ENCODE measurements at regions not wholly inside any gene's neighbourhood (a gene's known extent, or its start where the extent isn't known, plus 50 kb on each side); places are given as distances from the start of the nearest gene placed in this dataset.

DNA sequence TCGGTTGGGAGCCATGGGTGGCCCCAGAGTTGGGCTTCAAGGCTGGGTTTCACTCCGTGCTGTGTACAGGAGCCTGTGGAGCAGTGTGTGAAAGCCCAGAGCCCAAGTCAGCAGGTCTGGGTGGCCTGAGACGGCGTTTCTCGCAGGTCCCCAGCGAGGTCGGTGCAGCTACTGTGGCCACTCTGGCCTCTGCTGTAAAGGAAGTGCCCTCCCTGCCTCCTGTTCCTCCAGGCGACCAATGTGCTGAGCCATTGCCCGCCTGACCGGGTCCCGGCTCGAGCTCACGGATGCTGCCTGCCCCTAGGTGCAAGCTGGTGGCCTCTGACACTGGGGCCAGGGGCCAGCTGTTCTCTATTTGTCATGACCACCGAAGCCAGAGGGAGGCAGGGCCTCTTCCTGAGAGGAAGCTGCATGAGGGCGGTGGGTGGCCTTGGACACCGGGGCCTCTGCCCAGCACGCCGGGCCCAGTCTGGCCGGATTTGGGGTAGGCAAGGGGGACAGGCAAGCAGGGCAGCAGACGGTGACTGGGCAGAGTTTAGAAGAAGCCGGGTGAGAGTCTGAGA, 170.9 kb downstream of the IRF8 start:
- no TSS peak for BruUV-seq (replicated peaks)
- CTCF ChIA-PET, result no interaction called here

GRCh38 chr16:86070484-86070883, 171.5 kb downstream of the IRF8 start:
- Histone ChIP-seq H3K4me3 (no peak overlapping the region), H3K27me3 (ENCODE audit: insufficient read depth, low read depth) (peaks cover 93% of the 10 kb centered on the region), H3K27ac (no peak overlapping the region), H3K36me3 (ENCODE audit: low read depth) (no peaks in the 10 kb centered on the region), H3K4me1 (replicated peaks; ENCODE audit: insufficient read depth) (no peaks in the 10 kb centered on the region), H2AFZ (no peak overlapping the region), H3F3A (ENCODE audit: insufficient read depth, low read depth) (no peaks in the 10 kb centered on the region), H4K20me1 (ENCODE audit: insufficient read depth) (no peaks in the 10 kb centered on the region), H3K79me2 (ENCODE audit: low read depth) (no peaks in the 10 kb centered on the region), H3K4me2 (no peak overlapping the region), H3K9me2 (ENCODE audit: insufficient read depth) (no peaks in the 10 kb centered on the region), H3K9me3 (ENCODE audit: insufficient read depth, low read depth) (no peaks in the 10 kb centered on the region)
- BruUV-seq (replicated peaks), result no TSS peak
- CTCF ChIA-PET, result no interaction called here
- intact Hi-C loops (cut with micrococcal nuclease; ENCODE audit: unreplicated experiment), result no loop called here
- POLR2A ChIA-PET (ENCODE audit: unreplicated experiment), result no interaction called here
- no peak for TF ChIP-seq EZH2 (IDR thresholded peaks at IDR 0.05; ENCODE audit: low read depth)
- no peak for DNase-seq

More for the DNA sequence above, 170.9 kb downstream of the IRF8 start:
- Histone ChIP-seq H3K9me2 (ENCODE audit: insufficient read depth) (no peaks in the 10 kb centered on the region), H2AFZ (no peak overlapping the region), H3K36me3 (ENCODE audit: low read depth) (no peaks in the 10 kb centered on the region), H3K4me1 (replicated peaks; ENCODE audit: insufficient read depth) (no peaks in the 10 kb centered on the region), H4K20me1 (ENCODE audit: insufficient read depth) (no peaks in the 10 kb centered on the region), H3K27ac (no peak overlapping the region), H3K4me3 (no peak overlapping the region), H3F3A (ENCODE audit: insufficient read depth, low read depth) (no peaks in the 10 kb centered on the region), H3K79me2 (ENCODE audit: low read depth) (no peaks in the 10 kb centered on the region), H3K27me3 (ENCODE audit: insufficient read depth, low read depth) (peaks cover 90% of the 10 kb centered on the region), H3K4me2 (no peak overlapping the region), H3K9me3 (ENCODE audit: insufficient read depth, low read depth) (no peaks in the 10 kb centered on the region)
- TF ChIP-seq CTCF (conservative IDR thresholded peaks at IDR 0.05), result no peak
- no peak for TF ChIP-seq EZH2 (IDR thresholded peaks at IDR 0.05; ENCODE audit: low read depth)
- DNase-seq, result no peak
- POLR2A ChIA-PET (ENCODE audit: unreplicated experiment), result no interaction called here
- intact Hi-C loops (cut with micrococcal nuclease; ENCODE audit: unreplicated experiment), result no loop called here

GRCh38 chr16:86070971-86071370, 172.0 kb downstream of the IRF8 start:
- intact Hi-C loops (cut with micrococcal nuclease; ENCODE audit: unreplicated experiment), result no loop called here
- no peaks in the 10 kb centered on the region for H3F3A ChIP-seq (ENCODE audit: insufficient read depth, low read depth)
- no peaks in the 10 kb centered on the region for H3K9me2 ChIP-seq (ENCODE audit: insufficient read depth)
- no peaks in the 10 kb centered on the region for H4K20me1 ChIP-seq (ENCODE audit: insufficient read depth)
- CTCF ChIA-PET, result no interaction called here
- no peak overlapping the region for H3K4me3 ChIP-seq
- H3K4me1 ChIP-seq (replicated peaks; ENCODE audit: insufficient read depth), result no peaks in the 10 kb centered on the region
- H3K36me3 ChIP-seq (ENCODE audit: low read depth), result no peaks in the 10 kb centered on the region
- H3K9me3 ChIP-seq (ENCODE audit: insufficient read depth, low read depth), result no peaks in the 10 kb centered on the region
- no TSS peak for BruUV-seq (replicated peaks)
- POLR2A ChIA-PET (ENCODE audit: unreplicated experiment), result no interaction called here
- H3K27ac ChIP-seq, result no peak overlapping the region
- H3K79me2 ChIP-seq (ENCODE audit: low read depth), result no peaks in the 10 kb centered on the region
- DNase-seq, result peak in 1 of 2 experiments; percentile 8
- no peak overlapping the region for H3K4me2 ChIP-seq
- no peak overlapping the region for H2AFZ ChIP-seq
- H3K27me3 ChIP-seq (ENCODE audit: insufficient read depth, low read depth), result peaks cover 93% of the 10 kb centered on the region
- no peak for TF ChIP-seq EZH2 (IDR thresholded peaks at IDR 0.05; ENCODE audit: low read depth)
- no peak for TF ChIP-seq CTCF (conservative IDR thresholded peaks at IDR 0.05)

Data from PC-9 (cell line).